NAMALWA (cell line): ENCODE measurements at regions not wholly inside any gene's neighbourhood (a gene's known extent, or its start where the extent isn't known, plus 50 kb on each side); places are given as distances from the start of the nearest gene placed in this dataset.

ENCODE experiments used
- DNase-seq: peaks from one replicate; pipeline ENCODE4 v3.0.0-alpha.2; 2015; ENCODE audit warnings: low spot score

GRCh38 chr2:128368437-128369107 is 49.9 kb upstream of the HS6ST1 start:
- DNase-seq: no peak

- DNase-seq: no peak
Observed at GRCh38 chr2:128369108-128369555, 50.5 kb upstream of the HS6ST1 start.

- DNase-seq: no peak
Observed at GRCh38 chr2:128369602-128370467, 51.2 kb upstream of the HS6ST1 start.

GRCh38 chr2:128370468-128371247 is 52.0 kb upstream of the HS6ST1 start:
- no peak for DNase-seq

- no peak for DNase-seq
Observed at GRCh38 chr2:128371248-128371630, 52.6 kb upstream of the HS6ST1 start.

- DNase-seq: no peak
Observed at GRCh38 chr2:128371648-128372345, 53.1 kb upstream of the HS6ST1 start.

- no peak for DNase-seq
Observed at GRCh38 chr2:128372621-128373341, 54.1 kb upstream of the HS6ST1 start.

- DNase-seq: no peak
Observed at GRCh38 chr2:128373451-128374000, 54.9 kb upstream of the HS6ST1 start.

GRCh38 chr2:128374001-128374710 is 55.5 kb upstream of the HS6ST1 start:
- DNase-seq: no peak

- no peak for DNase-seq
Observed at GRCh38 chr2:128374711-128375413, 56.2 kb upstream of the HS6ST1 start.

- no peak for DNase-seq
Observed at GRCh38 chr2:128375454-128375853, 56.8 kb upstream of the HS6ST1 start.

GRCh38 chr2:128376241-128377041 is 57.8 kb upstream of the HS6ST1 start:
- no peak for DNase-seq

- DNase-seq: no peak
Observed at GRCh38 chr2:128377071-128377910, 58.6 kb upstream of the HS6ST1 start.

- no peak for DNase-seq
Observed at GRCh38 chr2:128378231-128379020, 59.8 kb upstream of the HS6ST1 start.

- no peak for DNase-seq
Observed at GRCh38 chr2:128379021-128380015, 60.6 kb upstream of the HS6ST1 start.
